ENCODE measurements at regions not wholly inside any gene's neighbourhood (a gene's known extent, or its start where the extent isn't known, plus 50 kb on each side); places are given as distances from the start of the nearest gene placed in this dataset.
A peak's percentile ranks its signal among the peaks of the same experiment; 100 is the strongest.
"Not testable (repeated sequence)": the region's sequence is repeated elsewhere in the genome, so short reads cannot be mapped to it uniquely, and the experiment has no call there.

- Histone ChIP-seq H3K36me3 (replicated peaks; ENCODE audit: control insufficient read depth, insufficient read depth, low read length) (no peaks in the 10 kb centered on the region), H3K27me3 (ENCODE audit: control insufficient read depth, insufficient read depth, low read length) (no peaks in the 10 kb centered on the region), H3K4me3 (ENCODE audit: insufficient read depth, low read depth, low read length) (no peak overlapping the region)
- peak; percentile 30 for DNase-seq
These were observed 508.9 kb downstream of the EBF1 start for GRCh38 chr5:158590746-158591300.

GRCh38 chr5:158589939-158590338 is 509.8 kb downstream of the EBF1 start:
- DNase-seq = no peak
- Histone ChIP-seq H3K4me3 (ENCODE audit: insufficient read depth, low read depth, low read length) (no peak overlapping the region), H3K36me3 (replicated peaks; ENCODE audit: control insufficient read depth, insufficient read depth, low read length) (no peaks in the 10 kb centered on the region), H3K27me3 (ENCODE audit: control insufficient read depth, insufficient read depth, low read length) (no peaks in the 10 kb centered on the region)

- Histone ChIP-seq H3K36me3 (replicated peaks; ENCODE audit: control insufficient read depth, insufficient read depth, low read length) (no peaks in the 10 kb centered on the region), H3K4me3 (ENCODE audit: insufficient read depth, low read depth, low read length) (no peak overlapping the region), H3K27me3 (ENCODE audit: control insufficient read depth, insufficient read depth, low read length) (no peaks in the 10 kb centered on the region)
- no peak for DNase-seq
These were observed 511.1 kb downstream of the EBF1 start for GRCh38 chr5:158588617-158589016.

GRCh38 chr5:158586054-158586453 is 513.7 kb downstream of the EBF1 start:
- Histone ChIP-seq H3K27me3 (ENCODE audit: control insufficient read depth, insufficient read depth, low read length) (no peaks in the 10 kb centered on the region), H3K4me3 (ENCODE audit: insufficient read depth, low read depth, low read length) (no peak overlapping the region), H3K36me3 (replicated peaks; ENCODE audit: control insufficient read depth, insufficient read depth, low read length) (no peaks in the 10 kb centered on the region)
- DNase-seq = no peak

DNA sequence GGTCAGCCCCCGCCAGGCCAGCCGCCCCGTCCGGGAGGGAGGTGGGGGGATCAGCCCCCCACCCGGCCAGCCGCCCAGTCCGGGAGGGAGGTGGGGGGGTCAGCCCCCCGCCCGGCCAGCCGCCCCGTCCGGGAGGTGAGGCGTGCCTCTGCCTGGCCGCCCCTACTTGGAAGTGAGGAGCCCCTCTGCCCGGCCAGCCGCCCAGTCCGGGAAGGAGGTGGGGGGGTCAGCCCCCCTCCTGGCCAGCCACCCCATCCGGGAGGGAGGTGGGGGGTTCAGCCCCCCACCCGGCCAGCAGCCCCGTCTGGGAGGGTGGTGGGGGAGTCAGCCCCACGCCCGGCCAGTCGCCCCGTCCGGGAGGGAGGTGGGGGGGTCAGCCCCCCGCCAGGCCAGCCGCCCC is 517.0 kb downstream of the EBF1 start:
- not testable (repeated sequence) for DNase-seq; H3K4me3 ChIP-seq (ENCODE audit: insufficient read depth, low read depth, low read length); H3K36me3 ChIP-seq (replicated peaks; ENCODE audit: control insufficient read depth, insufficient read depth, low read length); H3K27me3 ChIP-seq (ENCODE audit: control insufficient read depth, insufficient read depth, low read length)

DNA sequence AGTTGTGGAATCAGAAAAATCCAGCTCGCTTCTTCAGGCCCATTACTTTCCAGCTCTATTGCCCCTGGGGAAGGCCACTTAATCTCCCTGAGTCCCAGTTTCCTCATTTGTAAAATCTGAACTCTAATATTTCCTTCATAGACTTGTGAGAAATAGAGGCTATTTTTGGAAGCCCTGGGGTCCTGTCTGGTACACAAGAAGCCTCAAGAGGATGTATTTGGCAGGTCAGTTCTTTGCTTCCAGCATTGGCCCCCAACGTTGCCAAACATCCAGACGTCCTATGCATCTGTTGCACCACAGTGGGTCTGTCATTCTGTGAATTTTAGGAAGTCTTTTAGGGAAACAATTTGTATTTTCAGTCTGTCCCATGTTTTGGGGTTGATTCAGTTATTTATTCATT is 525.9 kb downstream of the EBF1 start:
- Histone ChIP-seq H3K4me3 (ENCODE audit: insufficient read depth, low read depth, low read length) (no peak overlapping the region), H3K27me3 (ENCODE audit: control insufficient read depth, insufficient read depth, low read length) (no peaks in the 10 kb centered on the region), H3K36me3 (replicated peaks; ENCODE audit: control insufficient read depth, insufficient read depth, low read length) (no peaks in the 10 kb centered on the region)
- no peak for DNase-seq

GRCh38 chr5:158570502-158570901 is 529.2 kb downstream of the EBF1 start:
- no peak overlapping the region for H3K4me3 ChIP-seq (ENCODE audit: insufficient read depth, low read depth, low read length)
- H3K27me3 ChIP-seq (ENCODE audit: control insufficient read depth, insufficient read depth, low read length) = no peaks in the 10 kb centered on the region

GRCh38 chr5:158569534-158569933 is 530.2 kb downstream of the EBF1 start:
- DNase-seq = peak; percentile 60
- H3K36me3 ChIP-seq (replicated peaks; ENCODE audit: control insufficient read depth, insufficient read depth, low read length) = no peaks in the 10 kb centered on the region
- no peaks in the 10 kb centered on the region for H3K27me3 ChIP-seq (ENCODE audit: control insufficient read depth, insufficient read depth, low read length)
- H3K4me3 ChIP-seq (ENCODE audit: insufficient read depth, low read depth, low read length) = no peak overlapping the region

More at GRCh38 chr5:158570502-158570901, 529.2 kb downstream of the EBF1 start:
- no peaks in the 10 kb centered on the region for H3K36me3 ChIP-seq (replicated peaks; ENCODE audit: control insufficient read depth, insufficient read depth, low read length)
- DNase-seq = no peak

DNA sequence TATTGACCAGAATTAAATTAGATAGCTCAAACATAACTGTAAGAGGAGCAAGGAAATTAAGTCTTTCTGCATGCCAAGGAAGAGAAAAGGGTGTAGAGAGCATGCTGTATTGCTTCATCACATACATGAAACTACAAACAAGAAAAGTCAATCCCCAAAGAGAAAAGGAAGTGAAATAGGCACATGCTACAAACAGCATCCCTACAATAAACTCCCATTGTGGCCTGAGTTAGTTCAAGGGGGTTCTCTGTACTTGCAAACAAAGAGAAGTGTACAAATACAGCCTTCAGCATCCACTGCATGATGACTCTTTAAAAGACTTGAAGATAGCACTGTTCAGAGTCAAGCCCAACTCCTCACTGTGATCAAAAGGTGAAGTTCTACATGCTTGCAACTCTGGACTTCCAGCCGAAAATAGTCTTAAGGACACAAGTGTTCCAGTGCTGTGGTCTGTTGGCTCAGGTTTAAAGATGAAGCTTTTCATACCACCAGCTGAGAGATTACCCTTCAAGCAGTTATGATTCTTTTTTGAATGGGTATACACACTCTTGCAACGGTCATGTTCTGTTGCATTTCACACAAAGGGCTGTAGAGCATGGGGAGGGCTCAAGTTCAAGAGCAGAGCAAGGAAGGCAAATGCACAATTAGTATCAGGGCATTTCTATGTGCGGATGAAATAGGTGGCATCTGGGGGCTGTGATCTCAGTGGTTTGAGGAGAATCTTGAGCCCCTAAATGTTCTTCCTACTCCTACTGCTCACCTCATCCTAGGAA is 534.5 kb downstream of the EBF1 start:
- Histone ChIP-seq H3K27me3 (ENCODE audit: control insufficient read depth, insufficient read depth, low read length) (no peaks in the 10 kb centered on the region), H3K4me3 (ENCODE audit: insufficient read depth, low read depth, low read length) (no peak overlapping the region), H3K36me3 (replicated peaks; ENCODE audit: control insufficient read depth, insufficient read depth, low read length) (no peaks in the 10 kb centered on the region)
- no peak for DNase-seq

DNA sequence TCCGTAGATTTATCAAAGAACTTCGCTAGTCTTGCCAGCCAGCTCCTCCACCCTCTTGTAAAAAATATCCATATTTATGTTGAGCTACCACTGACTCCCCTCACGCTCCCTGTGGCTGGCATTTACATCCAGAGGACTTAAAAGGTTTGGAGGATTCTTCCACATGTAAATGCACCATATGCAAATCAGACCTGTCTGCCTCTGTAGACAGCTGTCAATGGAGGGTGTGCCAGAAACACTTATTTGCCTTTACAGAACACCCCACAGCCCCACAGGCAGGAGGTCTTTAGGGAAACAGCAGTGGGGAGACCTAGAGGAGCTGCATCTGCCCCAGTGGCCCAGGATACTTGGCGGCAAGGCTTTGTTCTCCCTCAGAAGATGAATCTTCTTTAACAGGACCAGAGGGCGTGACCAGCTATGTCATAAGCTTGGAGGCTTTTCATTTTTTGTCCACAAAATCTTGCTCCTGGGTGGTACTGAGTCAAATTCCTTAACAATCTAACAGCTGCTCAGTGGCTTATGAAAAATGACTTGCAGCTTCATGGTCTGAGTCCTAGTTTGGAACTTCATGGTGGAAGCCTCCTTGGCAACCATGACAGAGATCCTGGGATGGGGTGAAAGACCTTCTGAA is 535.8 kb downstream of the EBF1 start:
- Histone ChIP-seq H3K27me3 (ENCODE audit: control insufficient read depth, insufficient read depth, low read length) (no peaks in the 10 kb centered on the region), H3K4me3 (ENCODE audit: insufficient read depth, low read depth, low read length) (no peak overlapping the region), H3K36me3 (replicated peaks; ENCODE audit: control insufficient read depth, insufficient read depth, low read length) (no peaks in the 10 kb centered on the region)
- no peak for DNase-seq

DNA sequence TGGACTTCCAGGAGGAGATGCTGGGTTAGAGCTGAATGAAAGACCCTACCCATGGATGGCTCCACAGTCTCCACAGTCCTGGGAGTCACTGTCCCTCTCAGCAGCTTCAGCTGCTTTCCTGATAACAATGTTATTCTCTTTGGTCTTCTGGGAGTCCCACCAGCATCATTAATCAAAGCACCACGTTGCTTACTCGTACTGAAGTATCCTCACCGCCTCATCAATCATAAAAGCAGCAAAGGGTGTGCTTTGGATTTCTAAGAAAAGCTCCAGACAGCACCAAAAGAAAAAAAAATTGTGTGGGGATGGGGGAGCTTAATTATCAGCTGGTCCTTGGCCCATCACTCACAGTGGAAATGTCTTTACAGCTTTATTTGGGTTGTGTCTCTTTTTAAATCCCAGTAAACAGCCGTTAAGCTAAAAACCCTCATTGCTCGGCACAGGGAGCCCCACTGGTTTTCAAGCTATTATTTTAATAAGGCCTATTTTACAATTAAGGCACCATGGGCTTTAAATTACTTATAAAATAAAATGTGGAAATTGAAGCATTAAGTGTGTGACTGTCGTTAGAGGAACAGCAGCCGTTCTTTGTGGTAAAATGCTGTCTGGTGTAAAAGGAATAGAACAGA is 538.0 kb downstream of the EBF1 start:
- Histone ChIP-seq H3K4me3 (ENCODE audit: insufficient read depth, low read depth, low read length) (no peak overlapping the region), H3K36me3 (replicated peaks; ENCODE audit: control insufficient read depth, insufficient read depth, low read length) (no peaks in the 10 kb centered on the region), H3K27me3 (ENCODE audit: control insufficient read depth, insufficient read depth, low read length) (no peaks in the 10 kb centered on the region)
- no peak for DNase-seq

- H3K36me3 ChIP-seq (replicated peaks; ENCODE audit: control insufficient read depth, insufficient read depth, low read length) = no peaks in the 10 kb centered on the region
- H3K27me3 ChIP-seq (ENCODE audit: control insufficient read depth, insufficient read depth, low read length) = no peaks in the 10 kb centered on the region
- no peak overlapping the region for H3K4me3 ChIP-seq (ENCODE audit: insufficient read depth, low read depth, low read length)
- no peak for DNase-seq
These were observed 539.5 kb downstream of the EBF1 start for GRCh38 chr5:158560170-158560569.

- Histone ChIP-seq H3K27me3 (ENCODE audit: control insufficient read depth, insufficient read depth, low read length) (no peaks in the 10 kb centered on the region), H3K4me3 (ENCODE audit: insufficient read depth, low read depth, low read length) (no peak overlapping the region), H3K36me3 (replicated peaks; ENCODE audit: control insufficient read depth, insufficient read depth, low read length) (no peaks in the 10 kb centered on the region)
- no peak for DNase-seq
These were observed 540.1 kb downstream of the EBF1 start for GRCh38 chr5:158559643-158560042.

DNA sequence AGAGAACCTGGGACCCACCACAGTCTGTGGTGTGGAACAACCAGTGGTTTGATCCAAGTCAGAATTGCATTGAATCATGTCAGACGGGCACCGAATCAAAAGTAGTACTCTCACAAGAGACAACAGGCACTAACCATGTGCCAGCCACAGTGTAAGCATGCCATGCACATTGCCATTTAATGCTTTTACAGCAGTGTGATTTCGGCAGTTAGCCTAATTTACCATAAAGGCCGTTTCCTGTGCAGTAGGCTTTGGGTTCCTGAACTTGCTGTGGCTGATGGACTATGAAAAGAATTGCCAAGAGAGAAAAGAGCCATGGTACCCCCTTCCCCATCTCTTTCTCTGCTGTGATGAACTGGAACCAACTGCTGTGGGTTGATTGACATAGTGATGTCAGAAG is 540.6 kb downstream of the EBF1 start:
- DNase-seq = no peak
- H3K27me3 ChIP-seq (ENCODE audit: control insufficient read depth, insufficient read depth, low read length) = no peaks in the 10 kb centered on the region
- no peak overlapping the region for H3K4me3 ChIP-seq (ENCODE audit: insufficient read depth, low read depth, low read length)
- H3K36me3 ChIP-seq (replicated peaks; ENCODE audit: control insufficient read depth, insufficient read depth, low read length) = no peaks in the 10 kb centered on the region

DNA sequence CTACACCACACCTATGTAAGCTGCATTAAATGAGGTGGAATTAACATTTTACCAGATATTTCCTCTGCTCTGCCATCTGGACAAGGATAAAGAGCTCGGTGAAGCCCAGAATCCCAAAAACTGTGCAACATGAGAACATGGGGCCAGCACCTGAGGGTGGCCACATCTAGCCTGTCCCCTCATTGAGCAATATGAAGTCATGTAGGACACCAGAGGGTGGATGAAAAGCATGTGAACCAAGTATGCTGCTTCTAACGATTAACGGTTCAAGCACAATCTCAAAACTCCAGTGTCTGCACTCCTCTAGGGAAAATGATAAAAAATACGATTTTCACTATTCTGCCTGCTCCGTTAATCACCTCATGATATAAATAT is 545.8 kb downstream of the EBF1 start:
- DNase-seq = no peak
- no peak overlapping the region for H3K4me3 ChIP-seq (ENCODE audit: insufficient read depth, low read depth, low read length)
- no peaks in the 10 kb centered on the region for H3K27me3 ChIP-seq (ENCODE audit: control insufficient read depth, insufficient read depth, low read length)
- no peaks in the 10 kb centered on the region for H3K36me3 ChIP-seq (replicated peaks; ENCODE audit: control insufficient read depth, insufficient read depth, low read length)
